Activated naive CD4-positive, alpha-beta T cell treated with anti-CD3 and anti-CD28 coated beads, Interleukin-2, amount 50 U/mL, for 16 hours (primary cell): ENCODE measurements at regions not wholly inside any gene's neighbourhood (a gene's known extent, or its start where the extent isn't known, plus 50 kb on each side); places are given as distances from the start of the nearest gene placed in this dataset.
"Not testable (repeated sequence)": the region's sequence is repeated elsewhere in the genome, so short reads cannot be mapped to it uniquely, and the experiment has no call there.

Source experiments
- DNase-seq: peaks from one replicate; pipeline ENCODE4 v3.0.0-alpha.2; 2020

DNA sequence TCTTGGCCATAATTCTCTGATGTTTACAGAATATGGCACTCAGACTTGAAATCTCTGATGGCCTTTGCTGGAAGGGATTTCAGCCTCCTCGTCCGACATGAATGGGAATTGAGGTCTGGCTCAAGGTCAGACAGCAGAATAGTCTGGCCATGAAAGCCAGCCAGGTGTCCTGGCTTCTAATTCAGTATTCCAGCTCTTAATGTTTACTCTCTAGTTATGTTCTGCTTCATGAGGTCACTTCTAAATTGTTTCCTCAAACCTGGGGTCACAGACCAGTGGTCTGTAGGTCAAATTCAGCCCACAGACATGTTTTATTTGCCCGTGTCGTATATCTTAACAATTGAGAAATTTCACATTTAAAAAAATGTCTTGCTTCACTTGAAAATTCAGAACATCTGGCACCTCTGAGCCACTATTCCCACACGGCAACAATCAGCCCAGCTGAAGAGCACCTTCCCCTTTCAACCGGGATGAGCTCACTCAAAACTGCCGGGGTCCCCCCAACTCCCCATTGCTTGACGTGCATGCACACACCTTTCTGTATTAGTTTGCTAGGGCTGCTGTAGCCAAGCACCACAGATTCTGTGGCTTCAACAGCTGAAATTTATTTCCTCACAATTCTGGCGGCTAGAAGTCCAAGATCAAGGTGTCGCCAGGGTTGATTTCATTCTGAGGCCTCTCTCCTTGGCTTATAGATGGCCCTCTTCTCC lies 243.5 kb downstream of the ENC1 start:
- DNase-seq, result no peak

- DNase-seq, result no peak
These were observed 245.3 kb downstream of the ENC1 start for GRCh38 chr5:74394916-74395880.

DNA sequence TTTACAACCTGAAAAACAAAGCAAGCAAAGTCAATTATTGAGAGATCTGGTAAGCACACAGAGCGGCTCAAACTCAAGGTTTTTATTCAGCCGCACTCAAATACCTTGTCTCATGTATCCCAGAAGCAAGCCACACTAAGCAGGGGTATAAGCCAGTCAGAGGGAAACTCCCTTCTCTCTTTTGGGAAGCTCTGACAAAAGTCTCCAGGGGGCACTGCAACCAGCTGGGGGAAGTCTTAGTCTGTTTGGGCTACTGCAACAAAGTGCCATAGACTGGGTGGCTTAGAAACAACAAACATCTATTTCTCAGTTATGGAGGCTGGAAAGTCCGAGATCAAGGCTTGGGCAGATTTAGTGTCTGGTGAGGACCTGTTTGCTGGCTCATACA lies 246.0 kb downstream of the ENC1 start:
- no peak for DNase-seq

GRCh38 chr5:74393943-74394342 lies 246.6 kb downstream of the ENC1 start:
- no peak for DNase-seq

GRCh38 chr5:74392711-74393351 lies 247.7 kb downstream of the ENC1 start:
- no peak for DNase-seq

DNA sequence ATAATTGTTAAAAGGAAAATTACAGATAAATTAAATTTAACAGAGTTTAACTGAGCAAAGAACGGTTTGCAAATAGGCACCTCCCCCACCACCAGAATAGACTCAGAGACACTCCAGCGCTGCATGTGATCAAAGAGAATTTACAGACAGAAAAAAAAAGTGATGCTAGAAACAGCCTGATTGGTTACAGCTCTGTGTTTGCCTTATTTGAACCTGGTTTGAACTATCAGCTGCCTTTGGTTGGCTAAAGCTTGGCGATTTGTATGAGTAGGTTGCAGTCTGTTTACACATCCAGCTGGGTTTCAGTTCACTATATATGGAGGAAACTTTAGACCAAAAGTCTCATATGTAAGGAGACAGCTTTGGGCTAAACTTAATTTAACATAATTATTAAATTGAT lies 249.1 kb downstream of the ENC1 start:
- DNase-seq, result no peak

- no peak for DNase-seq
These were observed 249.7 kb downstream of the ENC1 start for GRCh38 chr5:74390822-74391221.

DNA sequence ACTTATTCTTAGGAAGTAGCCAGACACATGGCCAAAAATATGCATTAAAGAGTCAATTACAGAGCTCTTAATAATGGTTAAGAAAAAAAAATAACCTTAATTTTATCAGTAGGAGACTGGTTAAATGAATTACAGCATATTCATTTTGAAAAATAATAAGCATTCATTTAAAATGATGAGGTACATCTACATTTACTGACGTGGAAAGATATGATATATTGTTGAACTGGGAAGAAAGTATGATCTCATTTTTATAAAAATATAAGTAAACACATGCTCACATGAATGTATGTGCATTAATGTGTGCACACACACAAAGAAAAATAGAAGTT lies 250.3 kb downstream of the ENC1 start:
- no peak for DNase-seq

- DNase-seq, result no peak
These were observed 250.8 kb downstream of the ENC1 start for GRCh38 chr5:74389531-74390305.

DNA sequence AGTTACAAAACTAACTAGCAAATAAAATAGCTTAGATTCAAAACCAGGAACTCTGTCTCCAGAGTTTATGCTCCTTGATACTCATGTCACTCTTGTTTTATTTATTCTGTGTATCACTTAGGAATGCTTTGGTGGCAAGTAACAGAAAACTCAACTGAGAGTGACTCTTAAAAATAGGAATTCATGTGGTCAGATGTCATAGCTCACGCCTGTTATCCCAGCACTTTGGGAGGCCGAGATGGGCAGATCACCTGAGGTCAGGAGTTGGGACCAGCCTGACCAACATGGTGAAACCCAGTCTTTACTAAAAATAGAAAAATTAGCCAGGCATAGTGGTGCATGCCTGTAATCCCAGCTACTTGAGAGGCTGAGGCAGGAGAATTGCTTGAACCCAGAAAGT lies 252.1 kb downstream of the ENC1 start:
- not testable (repeated sequence) for DNase-seq

- DNase-seq, result no peak
These were observed 253.8 kb downstream of the ENC1 start for GRCh38 chr5:74386571-74387334.

- DNase-seq, result no peak
These were observed 255.7 kb downstream of the ENC1 start for GRCh38 chr5:74384851-74385250.

- no peak for DNase-seq
These were observed 257.4 kb downstream of the ENC1 start for GRCh38 chr5:74382987-74383593.

GRCh38 chr5:74382123-74382855 lies 258.2 kb downstream of the ENC1 start:
- DNase-seq, result no peak

DNA sequence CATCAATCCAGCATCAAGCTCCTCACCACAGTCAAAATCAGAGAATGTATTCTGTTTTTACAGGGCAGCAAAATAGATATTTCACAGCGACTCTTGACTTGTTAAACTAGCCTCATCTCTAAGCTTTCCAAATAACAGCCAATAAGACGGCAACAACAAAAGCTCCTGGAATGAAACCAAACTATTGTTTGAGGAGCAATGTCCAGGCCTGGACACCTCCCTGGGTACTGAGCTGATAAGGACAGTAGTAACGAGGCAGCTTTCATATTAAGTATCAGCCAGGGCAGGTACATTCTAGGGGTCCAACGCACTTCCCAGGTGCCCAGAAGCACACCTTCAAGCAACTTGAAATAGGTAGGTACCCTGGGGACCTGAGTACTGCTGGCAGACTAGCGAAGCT lies 260.3 kb downstream of the ENC1 start:
- DNase-seq, result no peak

DNA sequence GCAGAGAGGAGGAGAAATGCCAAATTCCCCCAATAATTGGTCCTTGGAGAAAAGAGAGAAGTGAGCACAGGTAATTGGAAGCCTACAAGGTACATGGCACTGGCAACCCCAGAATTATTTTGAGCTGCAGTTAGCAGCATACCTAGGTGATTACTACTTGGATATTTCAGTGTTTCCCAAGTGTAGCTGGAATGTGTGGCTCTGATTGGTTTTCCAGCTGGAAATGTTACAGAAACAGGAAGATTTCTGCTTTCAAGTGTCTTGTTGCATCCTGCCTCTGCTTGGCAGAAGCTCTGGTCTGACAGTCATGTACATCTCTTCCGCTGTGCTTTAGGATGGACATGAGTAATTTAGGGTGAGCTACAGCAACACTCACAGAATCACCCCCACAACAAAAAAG lies 262.1 kb downstream of the ENC1 start:
- no peak for DNase-seq

DNA sequence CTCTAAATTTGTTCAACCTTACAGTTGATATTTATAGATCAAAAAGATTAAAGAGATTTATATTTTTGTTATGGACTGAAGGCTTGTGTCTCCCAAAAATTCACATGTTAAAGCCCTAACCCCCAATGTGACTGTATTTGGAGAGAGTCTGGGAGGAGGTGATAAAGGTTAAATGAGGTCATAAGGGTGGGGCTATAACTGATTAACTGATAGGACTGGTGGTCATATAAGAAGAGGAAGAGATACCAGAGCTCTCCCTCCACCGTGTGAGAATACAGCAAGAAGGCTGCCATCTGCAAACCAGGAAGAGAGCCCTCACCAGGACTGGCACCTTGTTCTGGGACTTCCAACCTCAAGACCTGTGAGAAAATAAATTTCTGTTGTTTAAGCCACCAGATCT lies 264.3 kb downstream of the ENC1 start:
- DNase-seq, result no peak

- DNase-seq, result no peak
These were observed 265.3 kb downstream of the ENC1 start for GRCh38 chr5:74375271-74375670.

DNA sequence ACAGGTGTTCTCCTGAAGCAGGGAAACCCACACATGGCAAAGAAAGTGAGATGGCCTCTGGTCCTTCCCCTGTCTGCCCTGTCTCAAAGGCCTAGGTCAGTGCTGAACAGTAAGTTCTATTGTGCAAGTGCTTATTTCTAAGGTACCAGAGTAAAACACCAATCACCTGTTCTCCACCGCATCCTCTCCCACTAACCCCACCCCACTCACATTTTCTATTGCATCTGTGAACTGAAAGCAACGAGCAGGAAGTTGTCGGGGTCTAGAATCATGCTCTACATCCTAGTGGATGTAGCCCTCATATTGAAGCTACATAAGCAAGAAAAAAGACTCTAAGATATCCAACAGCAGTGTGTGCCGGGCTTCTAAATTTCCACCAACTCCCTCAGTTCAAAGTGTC lies 265.9 kb downstream of the ENC1 start:
- no peak for DNase-seq

- DNase-seq, result no peak
These were observed 267.5 kb downstream of the ENC1 start for GRCh38 chr5:74373076-74373475.

DNA sequence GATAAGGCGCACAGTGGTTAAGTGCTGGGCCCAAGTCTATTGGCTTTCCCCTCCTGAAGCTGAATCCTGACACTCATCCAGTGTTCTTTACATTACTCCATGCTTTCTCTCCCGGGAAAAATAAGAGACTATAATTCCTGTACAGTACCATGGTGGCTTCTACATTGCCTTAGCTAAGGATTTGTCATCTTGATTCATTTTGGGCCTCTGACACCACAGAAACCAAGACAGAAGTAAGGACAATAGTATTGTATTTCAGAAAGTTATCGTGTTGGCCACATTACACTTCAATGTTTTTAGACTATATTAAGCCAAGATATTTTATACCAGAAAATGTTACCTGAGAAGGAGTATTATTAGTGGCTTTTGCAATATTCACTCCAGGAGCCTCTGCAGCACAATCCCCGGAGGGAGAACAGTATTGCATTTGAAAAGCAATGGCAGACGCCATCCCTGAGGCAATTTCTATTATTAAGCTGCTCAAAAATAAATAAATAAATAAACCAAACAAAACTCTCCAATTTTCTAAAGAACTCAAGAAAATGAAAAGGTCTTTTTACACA lies 267.9 kb downstream of the ENC1 start:
- DNase-seq, result no peak
